ENCODE measurements at regions not wholly inside any gene's neighbourhood (a gene's known extent, or its start where the extent isn't known, plus 50 kb on each side); places are given as distances from the start of the nearest gene placed in this dataset.

DNA sequence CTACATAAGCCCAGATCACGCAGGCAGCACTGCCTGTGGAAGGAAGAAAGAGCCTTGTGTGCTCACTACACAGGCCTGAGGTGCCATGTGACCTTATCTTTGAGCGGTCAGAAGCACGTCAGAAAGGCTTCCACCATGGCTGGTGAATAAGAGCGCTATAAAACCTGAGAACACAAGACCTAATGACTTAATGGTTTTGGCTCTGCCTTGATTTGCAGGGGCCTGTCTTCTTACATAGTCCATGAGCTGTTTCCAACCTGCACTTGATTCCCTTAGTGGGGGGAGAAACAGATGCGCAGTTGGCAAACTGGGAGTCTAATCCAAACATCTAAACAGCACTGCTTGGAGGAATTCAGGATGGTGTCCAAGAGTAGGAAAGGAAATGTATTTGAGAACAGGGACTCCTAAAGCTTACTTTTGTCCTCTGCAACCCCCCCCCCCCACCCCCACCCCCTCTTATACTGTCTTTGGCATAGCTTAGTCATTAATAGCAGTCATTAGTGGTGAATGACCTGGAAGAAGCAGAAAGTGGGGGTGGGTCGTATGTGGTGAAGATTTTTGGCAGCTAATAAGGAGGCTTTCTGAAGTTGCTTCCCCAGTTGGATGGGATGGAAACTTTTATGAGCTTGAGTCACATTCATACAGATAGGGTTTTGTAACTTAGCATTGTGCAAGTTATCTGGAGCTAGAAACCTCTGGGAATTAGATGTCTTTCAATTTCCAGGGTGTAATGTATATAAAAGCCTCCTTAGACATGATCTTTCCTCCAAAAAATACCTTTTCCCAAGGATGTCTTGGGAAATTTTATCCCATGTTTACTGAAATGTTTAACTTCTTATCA, 454.1 kb downstream of the MEIS1 start:
- peak in 2 of 3 donors; percentile 74 to 95 for DNase-seq

DNA sequence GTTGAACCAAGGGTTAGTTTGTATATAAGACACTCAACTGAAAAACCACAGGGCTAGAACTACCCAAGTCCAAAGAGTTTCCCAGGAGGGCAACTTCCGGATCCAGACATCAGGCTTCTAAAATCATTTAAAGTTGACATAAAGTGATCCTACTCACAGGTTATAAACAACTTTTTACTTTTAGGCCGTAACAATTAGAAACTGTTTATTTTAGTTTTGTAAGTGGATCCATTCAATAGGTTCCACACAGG, 454.6 kb downstream of the MEIS1 start:
- DNase-seq = no peak

- no peak for DNase-seq
Observed at GRCh38 chr2:66890166-66890742, 455.3 kb downstream of the MEIS1 start.

- no peak for DNase-seq
Observed at GRCh38 chr2:66895206-66895605, 460.3 kb downstream of the MEIS1 start.

DNA sequence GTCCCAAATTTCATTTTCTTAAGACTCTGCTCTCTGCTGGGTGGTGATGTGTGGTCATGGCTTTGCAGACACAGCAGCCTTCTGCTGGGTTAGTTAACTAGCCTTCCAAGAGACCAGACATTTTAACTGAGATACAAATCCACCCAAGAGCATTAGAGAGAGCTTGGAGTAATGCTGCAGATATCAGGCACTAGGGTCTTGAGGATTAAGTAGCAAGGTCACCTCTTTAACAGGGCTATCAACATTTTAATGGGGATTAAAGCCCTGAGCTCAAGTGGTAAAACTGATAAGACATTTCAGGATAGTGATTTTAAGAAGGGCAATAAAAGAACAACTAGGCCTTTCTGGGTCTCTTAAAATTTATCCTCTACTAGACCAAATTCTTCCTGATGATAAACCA, 461.2 kb downstream of the MEIS1 start:
- DNase-seq = no peak

DNA sequence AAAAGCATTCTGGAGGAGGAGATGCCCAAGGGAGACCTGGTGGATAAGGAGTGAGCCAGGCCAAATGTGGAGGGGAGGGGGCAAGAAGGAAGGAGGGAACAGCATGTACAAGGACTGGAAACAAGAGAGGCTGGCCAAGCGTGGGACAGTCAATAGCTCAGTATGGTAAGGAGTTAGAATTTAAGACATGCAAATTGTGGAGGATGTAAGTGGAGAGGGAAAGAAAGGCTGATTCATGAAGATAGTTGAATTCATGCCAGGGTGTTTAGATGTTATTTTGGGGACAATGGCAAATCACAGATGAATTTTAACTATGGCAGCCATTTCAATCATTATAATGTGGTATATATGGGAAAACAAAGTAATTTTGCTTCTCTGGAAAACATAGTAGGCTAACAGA, 462.3 kb downstream of the MEIS1 start:
- DNase-seq = peak in 1 of 3 donors; percentile 74

DNA sequence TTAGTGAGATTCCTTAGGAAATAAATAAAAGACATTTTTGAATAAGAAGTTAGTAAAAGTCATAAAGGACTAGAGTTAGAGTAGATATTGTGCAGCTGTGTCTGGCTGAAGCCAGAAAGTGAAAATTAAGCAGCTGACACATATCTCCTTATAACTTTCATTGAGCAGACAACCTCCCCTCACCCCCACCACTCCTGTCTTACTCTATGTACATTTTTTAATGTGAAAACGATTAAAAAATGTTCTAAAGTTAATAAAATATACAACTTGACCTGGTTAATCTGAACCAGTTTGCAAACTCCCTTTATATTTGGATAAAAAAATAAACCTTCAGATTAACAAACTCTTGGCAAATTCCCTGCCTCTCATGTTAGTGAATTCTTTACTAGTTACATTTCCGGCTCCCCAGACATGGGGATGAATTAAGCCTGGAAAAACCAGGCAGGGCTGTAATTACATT, 462.8 kb downstream of the MEIS1 start:
- peak in 1 of 3 donors; percentile 20 for DNase-seq

DNA sequence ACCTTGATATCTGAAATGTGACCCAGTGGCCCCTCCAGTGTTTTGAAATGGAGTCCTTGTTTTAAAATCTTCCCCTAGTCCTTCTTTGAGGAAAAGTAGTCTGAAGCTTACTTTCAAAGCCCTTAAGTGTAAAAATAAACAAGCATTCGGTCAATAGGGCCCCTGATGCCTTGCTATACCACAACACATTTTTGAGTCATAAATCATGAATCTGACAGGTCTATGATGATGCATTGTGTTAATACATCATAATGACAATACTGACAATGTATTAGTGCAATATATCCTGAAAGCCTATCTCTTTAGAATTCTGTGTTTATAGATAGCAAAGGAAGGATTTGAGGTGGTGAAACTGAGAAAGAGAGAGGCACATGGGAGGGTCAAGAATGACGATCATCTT, 464.2 kb downstream of the MEIS1 start:
- no peak for DNase-seq

DNA sequence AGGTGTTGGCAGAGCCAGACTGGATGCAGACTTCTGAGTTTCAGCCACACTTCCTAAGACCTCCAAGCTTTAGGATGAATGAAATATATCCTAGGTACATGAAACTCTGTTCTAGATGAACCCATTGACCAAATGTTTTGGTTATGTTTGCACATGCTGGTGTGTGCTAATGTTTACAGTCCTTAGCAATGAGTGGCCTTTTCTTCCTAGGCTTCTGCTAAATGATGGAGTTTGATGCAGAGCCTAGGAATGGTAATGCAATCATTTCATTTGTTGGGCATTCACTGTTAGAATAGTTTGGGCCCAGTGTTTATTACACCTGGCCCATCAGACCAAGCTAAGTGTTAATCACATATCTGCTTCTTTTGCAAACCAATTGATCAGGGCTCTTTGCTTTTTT, 464.7 kb downstream of the MEIS1 start:
- no peak for DNase-seq

DNA sequence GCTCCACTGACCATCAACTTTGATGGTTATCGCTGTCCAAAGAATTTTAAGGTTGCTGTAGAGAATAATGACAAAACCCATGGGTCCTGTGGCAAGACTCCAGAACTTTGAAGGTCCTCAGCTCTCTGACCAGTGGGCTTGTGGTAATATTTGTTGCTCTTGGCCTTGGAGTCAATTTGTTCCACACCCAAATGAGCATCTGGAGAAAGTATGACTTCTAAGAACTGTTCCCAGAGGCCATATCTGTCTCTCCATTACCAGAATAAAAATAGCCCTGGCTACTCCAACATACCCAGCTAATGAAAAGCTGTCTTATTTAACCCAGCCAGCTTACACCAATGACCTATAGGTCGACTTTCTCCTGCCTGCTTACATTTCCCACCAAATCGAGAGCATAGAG, 466.4 kb downstream of the MEIS1 start:
- peak in 1 of 3 donors; percentile 44 for DNase-seq

GRCh38 chr2:66903183-66903582, 468.3 kb downstream of the MEIS1 start:
- DNase-seq = no peak

- no peak for DNase-seq
Observed at GRCh38 chr2:66903745-66904465, 469.0 kb downstream of the MEIS1 start.

DNA sequence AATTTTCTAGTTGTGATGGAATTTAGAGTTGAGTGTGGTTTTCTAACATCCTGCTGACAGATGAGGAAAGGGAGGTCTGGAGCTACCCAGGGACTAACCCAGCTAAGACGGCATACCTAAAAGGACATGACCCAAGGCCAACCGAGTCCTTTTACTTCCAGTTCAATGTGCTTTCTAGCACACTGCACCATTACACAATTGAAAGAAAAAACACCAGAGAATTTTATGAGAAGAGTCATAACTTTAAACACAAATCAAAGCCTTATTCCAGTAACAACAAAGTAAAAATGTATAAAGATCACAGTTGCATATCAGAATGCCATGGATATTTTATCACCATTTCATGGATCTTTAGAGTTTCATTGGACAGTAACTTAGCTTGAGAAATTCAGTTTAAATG, 480.3 kb downstream of the MEIS1 start:
- DNase-seq = no peak

- DNase-seq = no peak
Observed at GRCh38 chr2:66919286-66919685, 477.8 kb upstream of the ETAA1 start.

DNA sequence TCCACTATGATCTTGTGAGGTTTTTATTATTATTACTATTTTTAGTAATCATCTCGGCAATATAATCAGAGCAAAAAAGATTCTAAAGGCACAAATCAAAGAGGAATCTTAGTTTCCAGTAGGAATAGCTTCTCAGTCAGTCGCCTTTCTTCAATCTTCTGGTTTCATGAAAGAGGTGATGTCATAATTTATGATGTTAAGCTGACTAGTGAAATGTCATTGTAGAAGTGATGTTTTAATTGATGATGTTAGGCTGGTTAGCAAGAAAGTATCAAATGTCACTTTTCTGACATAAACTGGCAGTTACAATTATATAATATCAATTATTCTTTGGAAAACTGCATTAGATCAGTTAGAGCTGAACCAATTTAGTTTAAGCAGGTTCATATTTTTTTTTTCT, 476.7 kb upstream of the ETAA1 start:
- DNase-seq = no peak

GRCh38 chr2:66925128-66925527, 472.0 kb upstream of the ETAA1 start:
- peak in 1 of 3 donors; percentile 45 for DNase-seq

- no peak for DNase-seq
Observed at GRCh38 chr2:66926594-66927112, 470.5 kb upstream of the ETAA1 start.

DNA sequence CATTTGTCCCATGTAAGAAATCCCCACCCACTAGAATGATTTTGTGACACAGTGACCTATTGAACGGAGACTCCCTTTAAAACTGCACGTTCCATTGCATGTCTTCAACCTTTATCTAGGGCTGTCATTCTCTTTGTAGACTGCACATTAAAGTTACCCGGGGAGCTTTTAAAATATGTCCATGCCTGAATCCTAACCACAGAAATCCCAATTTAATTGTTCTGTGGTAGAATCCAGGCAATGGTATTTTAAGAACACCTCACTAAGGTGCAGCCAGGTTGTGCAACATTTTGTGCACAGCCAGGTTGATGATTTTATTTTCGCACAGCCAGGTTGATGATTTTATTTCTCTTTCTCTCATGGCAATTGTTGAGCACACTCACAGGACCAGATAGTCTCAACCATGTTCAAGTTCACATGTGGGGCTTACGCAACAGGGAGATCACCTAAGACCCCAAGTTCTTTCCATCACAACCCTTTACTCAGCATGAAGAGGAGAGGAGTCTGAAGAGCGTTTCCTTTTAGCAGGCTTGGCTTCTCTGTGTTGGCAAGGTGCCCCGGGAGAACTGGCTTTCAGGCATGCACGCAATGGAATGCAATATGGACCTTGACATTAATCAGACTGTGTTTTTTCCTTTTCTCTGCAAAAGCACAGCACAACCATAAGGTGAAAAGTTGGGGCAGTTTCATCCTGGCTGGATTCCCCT, 467.3 kb upstream of the ETAA1 start:
- peak; percentile 45 to 64 (median 60) for DNase-seq

- no peak for DNase-seq
Observed at GRCh38 chr2:66930339-66931220, 466.6 kb upstream of the ETAA1 start.

- DNase-seq = no peak
Observed at GRCh38 chr2:66938471-66938967, 458.6 kb upstream of the ETAA1 start.

- DNase-seq = no peak
Observed at GRCh38 chr2:66940080-66940479, 457.1 kb upstream of the ETAA1 start.
